DND-41 (cell line): ENCODE measurements at regions not wholly inside any gene's neighbourhood (a gene's known extent, or its start where the extent isn't known, plus 50 kb on each side); places are given as distances from the start of the nearest gene placed in this dataset.

Experiments
- ATAC-seq: fragments of 200-7000 bp; cut with Tn5 transposase; 3 replicates; pipeline ENCODE4 v1.9.1; 2021; ENCODE audit warnings: low read depth; ENCODE audit not compliant: insufficient read depth
- DNase-seq: peaks from one replicate; pipeline ENCODE4 v3.0.0-alpha.2; 2020
- H2AFZ ChIP-seq: 2 replicates; pipeline ENCODE4 v1.6.0; 2012; ENCODE audit warnings: low read depth, low read length
- H3K27ac ChIP-seq: 2 replicates; pipeline ENCODE4 v1.5.1; 2012; ENCODE audit warnings: low read length, inconsistent platforms
- H3K27me3 ChIP-seq: fragments of 200-600 bp; sonication (generic); 2 replicates; pipeline ENCODE4 v1.6.0; 2012; ENCODE audit warnings: low read length, mild to moderate bottlenecking, inconsistent platforms; ENCODE audit not compliant: insufficient read depth, poor library complexity
- H3K36me3 ChIP-seq: 2 replicates; pipeline ENCODE4 v1.5.1; 2012; ENCODE audit warnings: low read length, inconsistent platforms; ENCODE audit not compliant: insufficient read depth
- H3K4me1 ChIP-seq: 2 replicates; pipeline ENCODE4 v1.5.1; 2012; ENCODE audit warnings: mild to moderate bottlenecking, low read length; ENCODE audit not compliant: insufficient read depth
- H3K4me2 ChIP-seq: 2 replicates; pipeline ENCODE4 v1.6.0; 2012; ENCODE audit warnings: mild to moderate bottlenecking, moderate library complexity, low read length, inconsistent platforms; ENCODE audit not compliant: insufficient read depth
- H3K4me3 ChIP-seq, 2 experiments: fragments of 200-600 bp in 1 of 2; shearing (Covaris generic) in 1 of 2; 2 replicates each; pipeline ENCODE4 v1.5.1; 2012 to 2016; ENCODE audit warnings: inconsistent platforms in 2 of 2, low read length in 2 of 2, mild to moderate bottlenecking in 2 of 2, low read depth in 1 of 2, moderate library complexity in 1 of 2
- H3K79me2 ChIP-seq: 2 replicates; pipeline ENCODE4 v1.6.0; 2012; ENCODE audit warnings: low read length, inconsistent platforms; ENCODE audit not compliant: insufficient read depth
- H3K9ac ChIP-seq: 2 replicates; pipeline ENCODE4 v1.6.0; 2012; ENCODE audit warnings: low read depth, mild to moderate bottlenecking, inconsistent platforms, low read length, moderate library complexity
- H3K9me3 ChIP-seq: 2 replicates; pipeline ENCODE4 v1.5.1; 2012; ENCODE audit warnings: low read length, moderate library complexity, mild to moderate bottlenecking, inconsistent platforms; ENCODE audit not compliant: insufficient read depth, severe bottlenecking
- H4K20me1 ChIP-seq: 2 replicates; pipeline ENCODE4 v1.6.0; 2012; ENCODE audit warnings: low read length; ENCODE audit not compliant: insufficient read depth
- EZH2 ChIP-seq: IDR thresholded peaks from 3 replicates; pipeline ENCODE4 v1.6.1; 2012; ENCODE audit warnings: borderline replicate concordance, low read depth, mild to moderate bottlenecking, moderate library complexity, low read length, inconsistent platforms; ENCODE audit not compliant: severe bottlenecking
- TF ChIP-seq, protein P1 (sequence below): IDR thresholded peaks from 2 replicates; pipeline ENCODE4 v1.5.1; 2012; ENCODE audit warnings: borderline replicate concordance, low read length, moderate library complexity, mild to moderate bottlenecking; ENCODE audit not compliant: poor library complexity, severe bottlenecking; ENCODE audit errors: extremely low read depth

DNA sequence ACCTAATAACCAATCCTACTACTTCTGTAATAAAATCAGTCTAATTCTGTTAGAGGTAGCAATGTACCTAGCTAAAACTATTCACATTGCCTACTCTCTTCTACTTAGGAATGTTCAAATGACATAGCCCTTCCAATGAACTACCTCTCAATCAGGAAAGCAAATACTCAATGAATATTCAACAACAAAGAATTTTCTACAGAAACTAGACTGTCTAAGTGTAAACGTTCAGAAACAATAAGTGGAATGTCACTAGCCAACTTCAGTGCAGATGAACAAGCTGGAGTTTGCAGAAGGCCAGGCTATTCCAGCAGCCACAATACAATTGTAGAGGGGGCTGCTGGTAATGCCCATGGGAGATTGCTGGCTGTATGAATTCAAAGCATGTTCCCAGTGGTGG lies 743.2 kb upstream of the CDH10 start:
- Histone ChIP-seq H2AFZ (no peak overlapping the region), H3K79me2 (no peaks in the 10 kb centered on the region), H3K4me2 (no peak overlapping the region), H4K20me1 (no peaks in the 10 kb centered on the region), H3K9me3 (no peaks in the 10 kb centered on the region), H3K4me3 (no peak overlapping the region), H3K4me1 (no peaks in the 10 kb centered on the region), H3K36me3 (no peaks in the 10 kb centered on the region), H3K27me3 (no peaks in the 10 kb centered on the region), H3K9ac (no peak overlapping the region), H3K27ac (no peak overlapping the region)
- TF ChIP-seq EZH2, result no peak
- TF ChIP-seq, protein P1, sequence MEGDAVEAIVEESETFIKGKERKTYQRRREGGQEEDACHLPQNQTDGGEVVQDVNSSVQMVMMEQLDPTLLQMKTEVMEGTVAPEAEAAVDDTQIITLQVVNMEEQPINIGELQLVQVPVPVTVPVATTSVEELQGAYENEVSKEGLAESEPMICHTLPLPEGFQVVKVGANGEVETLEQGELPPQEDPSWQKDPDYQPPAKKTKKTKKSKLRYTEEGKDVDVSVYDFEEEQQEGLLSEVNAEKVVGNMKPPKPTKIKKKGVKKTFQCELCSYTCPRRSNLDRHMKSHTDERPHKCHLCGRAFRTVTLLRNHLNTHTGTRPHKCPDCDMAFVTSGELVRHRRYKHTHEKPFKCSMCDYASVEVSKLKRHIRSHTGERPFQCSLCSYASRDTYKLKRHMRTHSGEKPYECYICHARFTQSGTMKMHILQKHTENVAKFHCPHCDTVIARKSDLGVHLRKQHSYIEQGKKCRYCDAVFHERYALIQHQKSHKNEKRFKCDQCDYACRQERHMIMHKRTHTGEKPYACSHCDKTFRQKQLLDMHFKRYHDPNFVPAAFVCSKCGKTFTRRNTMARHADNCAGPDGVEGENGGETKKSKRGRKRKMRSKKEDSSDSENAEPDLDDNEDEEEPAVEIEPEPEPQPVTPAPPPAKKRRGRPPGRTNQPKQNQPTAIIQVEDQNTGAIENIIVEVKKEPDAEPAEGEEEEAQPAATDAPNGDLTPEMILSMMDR, result no peak
- DNase-seq (no peak), ATAC-seq (no peak)

DNA sequence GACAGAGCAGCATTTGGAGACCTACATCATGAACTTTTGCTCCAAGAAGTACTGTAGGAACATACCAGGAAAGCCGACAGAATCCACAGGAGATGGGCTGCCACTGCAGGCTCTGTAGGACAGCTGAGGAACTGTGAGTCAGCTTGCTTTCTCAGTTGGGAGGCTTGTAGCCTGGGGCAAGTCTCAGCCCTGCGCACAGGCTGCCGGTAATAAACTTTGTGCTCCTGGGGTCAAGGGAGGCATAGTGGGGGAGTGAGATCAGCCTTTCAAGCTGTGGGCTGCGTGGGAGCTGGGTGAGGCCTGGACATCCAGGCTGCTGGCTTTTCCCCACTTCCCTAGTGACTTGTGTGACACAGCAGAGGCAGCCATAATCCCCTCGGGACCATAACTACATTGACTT lies 718.0 kb upstream of the CDH10 start:
- H3K4me2 ChIP-seq, result no peak overlapping the region

DNA sequence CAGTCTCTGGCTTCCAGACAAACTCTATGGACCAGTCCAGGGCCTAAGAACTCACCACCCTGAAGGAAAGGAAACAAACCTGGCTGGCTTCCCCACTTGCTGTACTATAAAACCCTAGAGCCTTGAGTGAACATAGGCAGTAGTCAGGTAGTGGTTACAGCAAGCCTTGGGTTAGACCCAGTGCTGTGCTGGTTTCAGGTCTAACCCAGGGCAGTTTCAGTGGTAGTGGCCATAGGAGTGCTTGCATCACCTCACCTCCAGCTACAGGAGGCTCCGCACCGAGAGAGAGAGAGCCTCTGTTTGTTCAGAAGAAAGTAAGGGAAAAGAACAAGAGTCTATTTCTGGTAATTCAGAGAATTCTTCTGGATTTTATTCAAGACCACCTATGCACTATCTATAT lies 714.1 kb upstream of the CDH10 start:
- TF ChIP-seq EZH2, result no peak
- TF ChIP-seq, protein P1, result no peak
- H3K79me2 ChIP-seq, result no peaks in the 10 kb centered on the region

More for the DNA sequence above, 718.0 kb upstream of the CDH10 start:
- DNase-seq, result no peak
- no peaks in the 10 kb centered on the region for H3K27me3 ChIP-seq
- no peak overlapping the region for H3K9ac ChIP-seq
- no peak overlapping the region for H2AFZ ChIP-seq
- no peaks in the 10 kb centered on the region for H3K79me2 ChIP-seq
- no peaks in the 10 kb centered on the region for H3K36me3 ChIP-seq
- peaks cover 2% of the 10 kb centered on the region for H3K9me3 ChIP-seq
- no peak overlapping the region for H3K27ac ChIP-seq
- no peak for TF ChIP-seq EZH2
- TF ChIP-seq, protein P1, result no peak
- H4K20me1 ChIP-seq, result no peaks in the 10 kb centered on the region
- H3K4me3 ChIP-seq, result no peak overlapping the region
- ATAC-seq, result no peak
- no peaks in the 10 kb centered on the region for H3K4me1 ChIP-seq

DNA sequence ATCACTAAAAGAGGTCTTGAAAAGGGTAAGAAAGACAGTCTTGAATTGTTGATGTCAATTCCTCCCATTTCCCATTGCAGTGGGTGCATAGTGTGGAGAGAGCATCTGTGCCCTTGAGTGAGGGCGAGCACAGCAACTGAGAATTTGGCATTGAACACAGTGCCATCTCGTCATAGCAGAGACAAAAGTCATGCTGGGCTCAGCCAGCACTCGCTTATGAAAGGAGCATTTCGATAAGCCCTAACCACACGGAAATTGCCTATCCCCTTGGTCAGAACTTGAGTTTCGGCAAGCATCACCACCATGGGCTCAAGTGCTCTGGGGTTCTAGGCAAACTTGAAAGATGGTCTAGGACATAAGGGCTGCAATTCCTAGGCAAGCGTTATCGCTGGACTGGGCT lies 712.8 kb upstream of the CDH10 start:
- Histone ChIP-seq H3K27me3 (no peaks in the 10 kb centered on the region), H3K27ac (no peak overlapping the region), H3K36me3 (no peaks in the 10 kb centered on the region), H3K4me1 (no peaks in the 10 kb centered on the region), H3K4me2 (no peak overlapping the region), H3K9ac (no peak overlapping the region), H4K20me1 (no peaks in the 10 kb centered on the region), H3K9me3 (no peaks in the 10 kb centered on the region), H3K79me2 (no peaks in the 10 kb centered on the region), H3K4me3 (no peak overlapping the region), H2AFZ (no peak overlapping the region)
- TF ChIP-seq, protein P1, result no peak
- no peak for TF ChIP-seq EZH2
- no peak for ATAC-seq
- no peak for DNase-seq

More for the DNA sequence above, 714.1 kb upstream of the CDH10 start:
- H3K36me3 ChIP-seq, result no peaks in the 10 kb centered on the region
- H3K4me3 ChIP-seq, result no peak overlapping the region
- no peak overlapping the region for H3K9ac ChIP-seq
- peaks cover 2% of the 10 kb centered on the region for H3K9me3 ChIP-seq
- no peaks in the 10 kb centered on the region for H3K4me1 ChIP-seq
- no peak for DNase-seq
- no peaks in the 10 kb centered on the region for H4K20me1 ChIP-seq
- no peak overlapping the region for H3K27ac ChIP-seq
- H3K27me3 ChIP-seq, result no peaks in the 10 kb centered on the region
- no peak overlapping the region for H2AFZ ChIP-seq
- ATAC-seq, result no peak
- H3K4me2 ChIP-seq, result no peak overlapping the region
